ENCODE measurements at regions not wholly inside any gene's neighbourhood (a gene's known extent, or its start where the extent isn't known, plus 50 kb on each side); places are given as distances from the start of the nearest gene placed in this dataset.

DNA sequence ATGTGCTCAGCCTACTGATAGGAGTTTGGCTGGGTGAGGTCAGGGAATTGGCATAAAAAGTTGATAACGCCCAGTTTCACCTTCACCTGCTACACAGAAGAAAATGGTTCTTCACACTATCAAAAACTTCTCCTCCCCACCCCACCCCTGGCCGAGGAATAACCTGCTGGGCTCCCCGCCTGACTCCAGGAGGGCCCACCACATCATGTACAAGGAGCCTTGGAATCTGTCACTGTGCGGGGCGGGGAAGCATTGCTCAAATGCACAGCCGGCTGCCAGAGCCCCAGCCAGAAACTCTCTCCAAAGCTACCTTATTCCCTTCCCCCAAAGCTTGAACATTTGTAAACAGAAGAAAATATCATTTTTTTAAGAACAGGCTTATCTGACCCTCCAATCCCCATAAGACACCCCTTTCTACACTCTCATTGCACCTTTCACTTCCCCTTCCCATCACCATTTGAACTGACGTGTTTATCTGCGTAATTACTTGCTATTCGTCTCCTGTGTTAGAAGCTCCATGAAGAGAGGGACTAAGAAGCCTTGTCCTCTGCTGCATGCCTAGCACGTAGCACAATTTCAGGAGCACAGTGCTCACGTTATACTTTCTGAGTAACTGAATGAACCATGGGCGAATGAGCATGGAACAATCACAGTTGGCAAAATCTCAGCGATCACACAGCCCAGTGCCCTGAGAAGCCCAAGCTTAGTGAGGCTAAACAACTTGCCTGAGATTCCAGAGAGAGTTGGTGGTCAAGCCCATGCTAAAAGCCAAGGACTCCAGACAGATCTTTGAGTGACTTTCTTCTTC is 82.9 kb downstream of the HES1 start:
- no peak for DNase-seq (ENCODE audit: low read depth)

DNA sequence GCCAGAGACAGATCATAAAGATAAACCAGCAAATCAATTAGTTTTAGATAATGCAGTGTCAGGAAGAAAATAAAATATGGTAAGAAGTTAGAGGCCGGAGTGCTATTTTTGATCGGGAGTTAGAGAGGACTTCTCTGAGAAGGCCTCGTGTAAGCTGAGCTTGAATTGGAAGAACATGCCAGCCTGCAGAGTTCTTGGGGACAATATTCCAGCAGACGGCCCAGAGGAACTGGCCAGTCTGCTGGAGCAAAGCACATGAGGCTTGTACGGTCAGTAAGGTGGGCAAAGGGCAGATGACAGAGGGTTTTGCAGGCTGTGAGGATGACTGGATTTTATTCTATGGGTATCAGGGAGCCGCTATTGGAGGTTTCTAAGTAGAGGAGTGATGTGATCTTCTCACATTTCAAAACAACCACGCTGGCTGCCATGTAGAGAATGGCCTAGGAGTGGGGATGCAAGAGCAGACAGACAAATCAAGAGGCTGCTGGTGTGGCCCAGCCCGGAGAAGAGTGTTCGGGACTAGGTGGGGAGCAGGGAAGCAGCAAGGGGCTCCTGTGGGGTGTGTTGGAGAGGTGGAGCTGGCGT is 84.0 kb downstream of the HES1 start:
- DNase-seq (ENCODE audit: low read depth) = no peak

- DNase-seq (ENCODE audit: low read depth) = no peak
Observed at GRCh38 chr3:194220901-194221326, 85.0 kb downstream of the HES1 start.

GRCh38 chr3:194221336-194221735 is 85.4 kb downstream of the HES1 start:
- DNase-seq (ENCODE audit: low read depth) = no peak

GRCh38 chr3:194223951-194224350 is 88.0 kb downstream of the HES1 start:
- no peak for DNase-seq (ENCODE audit: low read depth)

GRCh38 chr3:194224471-194225417 is 88.8 kb downstream of the HES1 start:
- DNase-seq (ENCODE audit: low read depth) = no peak

DNA sequence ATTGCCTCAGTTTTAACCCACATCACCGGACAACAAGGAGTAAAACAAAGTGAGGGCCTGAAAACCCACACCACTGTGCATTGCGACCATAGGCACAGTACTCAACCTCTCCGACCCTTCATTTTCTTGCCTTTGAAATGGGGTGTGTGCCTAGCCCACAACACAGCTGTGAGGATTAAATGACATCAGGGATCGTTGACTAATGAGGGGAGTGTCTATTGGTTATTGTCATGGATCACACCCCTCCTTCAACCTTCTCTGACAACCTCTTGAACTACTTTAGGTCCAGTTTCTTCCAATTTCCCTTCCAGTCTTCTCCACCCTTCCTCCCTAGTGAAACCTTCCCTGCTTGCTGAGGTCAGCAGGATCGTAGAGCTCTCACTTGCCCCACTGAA is 89.5 kb downstream of the HES1 start:
- no peak for DNase-seq (ENCODE audit: low read depth)

- no peak for DNase-seq (ENCODE audit: low read depth)
Observed at GRCh38 chr3:194225988-194226663, 90.2 kb downstream of the HES1 start.

DNA sequence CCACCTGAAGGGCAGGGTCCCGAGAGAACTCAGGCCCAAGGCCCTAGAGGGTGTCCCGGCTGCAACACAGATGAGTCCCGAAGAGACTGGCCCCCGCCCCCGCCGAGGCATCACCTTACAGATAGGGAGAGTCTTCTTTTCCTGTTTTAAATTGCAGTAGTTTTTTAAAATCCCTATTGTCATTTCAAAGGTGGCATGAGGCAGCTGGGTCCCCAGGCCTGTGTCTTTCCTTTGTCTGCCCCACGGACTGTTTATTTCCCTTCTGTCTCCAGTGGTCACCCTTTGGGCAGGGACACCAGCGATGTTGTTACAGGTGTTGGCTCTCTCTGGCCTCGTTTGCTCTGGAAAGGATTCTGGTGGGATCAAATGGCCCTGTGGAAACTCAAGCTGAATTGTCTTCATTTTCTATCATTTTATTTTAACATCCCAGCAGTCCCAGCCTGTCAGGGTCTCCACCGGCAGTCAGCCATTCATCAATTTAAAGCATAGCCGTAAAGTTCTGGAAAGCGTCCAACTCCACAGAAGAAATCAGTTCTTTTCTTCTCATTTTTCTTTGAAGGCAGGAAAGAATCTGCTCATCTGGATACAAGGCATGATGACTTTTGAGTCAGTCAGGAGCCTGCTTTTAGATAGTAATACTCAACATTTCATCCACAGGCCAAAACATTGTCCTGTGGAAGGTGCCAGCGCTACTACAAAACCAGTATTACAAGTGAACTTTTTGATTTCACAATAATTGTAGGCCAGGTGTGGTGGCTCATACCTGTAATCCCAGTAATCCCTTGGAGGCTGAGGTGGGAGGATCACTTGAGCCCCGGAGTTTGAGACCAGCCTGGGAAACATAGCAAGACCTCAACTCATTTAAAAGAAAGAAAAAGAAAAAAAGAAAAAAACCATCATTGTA is 96.2 kb downstream of the HES1 start:
- no peak for DNase-seq (ENCODE audit: low read depth)

DNA sequence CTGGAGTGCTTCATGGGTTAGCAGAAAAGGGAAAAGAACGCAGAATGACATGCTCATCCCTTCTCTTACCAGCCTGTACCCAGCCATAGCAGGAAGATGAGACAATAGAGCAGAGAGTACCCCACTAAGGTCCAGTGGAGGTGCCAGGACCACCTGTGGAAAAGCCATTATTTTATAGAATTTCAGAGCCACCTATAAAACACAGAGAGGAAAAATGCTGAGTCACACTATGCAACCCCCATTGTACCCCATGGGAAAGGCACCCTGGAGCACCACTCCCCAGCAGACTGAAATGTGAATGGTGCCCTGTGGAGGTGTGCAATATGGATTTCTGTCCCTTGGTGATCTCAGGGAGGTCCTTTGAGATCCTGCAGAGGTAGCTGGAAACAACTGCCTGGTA is 97.2 kb downstream of the HES1 start:
- no peak for DNase-seq (ENCODE audit: low read depth)

DNA sequence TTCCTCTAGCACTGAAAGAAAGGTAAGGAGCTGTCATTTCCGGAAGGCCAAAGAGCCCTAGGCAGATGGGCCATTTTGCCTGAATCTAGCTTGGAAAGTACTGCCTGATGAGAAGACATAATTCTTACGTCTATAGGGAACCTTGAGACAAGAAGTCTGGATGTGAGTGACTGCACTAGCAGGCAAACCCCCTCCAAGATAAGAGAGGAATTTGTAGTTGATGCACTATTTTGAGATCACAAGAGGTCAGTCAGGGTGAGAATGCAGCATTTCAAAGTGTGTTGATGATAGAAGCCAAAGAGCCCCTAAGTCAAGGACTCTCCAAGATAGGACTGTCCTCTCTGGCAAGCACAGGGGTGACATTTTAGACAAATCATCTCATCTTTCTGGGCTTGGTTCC is 99.2 kb downstream of the HES1 start:
- DNase-seq (ENCODE audit: low read depth) = no peak

GRCh38 chr3:194237110-194237509 is 101.2 kb downstream of the HES1 start:
- no peak for DNase-seq (ENCODE audit: low read depth)

DNA sequence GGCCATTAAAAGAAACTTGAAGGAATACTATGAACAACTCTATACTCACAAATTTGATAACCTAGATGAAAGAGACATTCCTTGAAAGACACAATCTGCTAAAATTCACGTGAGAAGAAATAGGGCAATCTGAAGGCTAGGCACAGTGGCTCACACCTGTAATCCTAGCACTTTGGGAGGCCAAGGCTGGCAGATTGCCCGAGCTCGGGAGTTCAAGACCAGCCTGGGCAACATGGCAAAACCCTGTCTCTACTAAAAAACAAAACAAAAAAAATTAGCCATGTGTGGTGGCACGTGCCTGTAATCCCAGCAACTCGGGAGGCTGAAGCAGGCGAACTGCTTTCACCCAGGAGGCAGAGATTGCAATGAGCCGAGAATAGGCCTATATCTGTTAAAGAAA is 104.8 kb downstream of the HES1 start:
- DNase-seq (ENCODE audit: low read depth) = no peak

DNA sequence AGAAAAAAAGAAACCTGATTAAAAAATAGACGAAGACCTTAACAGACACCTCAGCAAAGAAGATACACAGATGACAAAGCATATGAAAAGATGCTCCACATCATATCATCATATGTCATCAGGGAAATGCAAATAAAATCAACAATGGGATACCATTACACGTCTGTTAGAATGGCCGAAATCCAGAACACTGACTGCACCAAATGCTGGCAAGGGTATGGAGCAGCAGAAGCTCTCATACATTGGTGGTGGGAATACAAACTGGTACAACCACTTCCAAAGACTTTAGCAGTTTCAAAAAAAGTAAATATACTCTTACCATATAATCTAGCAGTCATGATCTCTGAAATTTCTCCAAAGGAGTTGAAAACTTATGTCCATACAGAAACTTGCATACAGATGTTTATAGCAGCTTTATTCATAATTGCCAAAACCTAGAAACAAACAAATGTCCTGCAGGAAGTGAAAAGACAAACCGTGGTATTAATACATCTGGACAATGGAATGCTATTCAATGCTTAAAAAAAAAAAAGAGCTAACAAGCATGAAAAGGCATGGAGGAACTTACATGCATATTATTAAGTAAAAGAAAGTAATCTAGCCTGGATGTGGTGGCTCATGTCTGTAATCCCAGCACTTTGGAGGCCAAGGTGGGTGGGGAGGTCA is 107.4 kb downstream of the HES1 start:
- DNase-seq (ENCODE audit: low read depth) = no peak

DNA sequence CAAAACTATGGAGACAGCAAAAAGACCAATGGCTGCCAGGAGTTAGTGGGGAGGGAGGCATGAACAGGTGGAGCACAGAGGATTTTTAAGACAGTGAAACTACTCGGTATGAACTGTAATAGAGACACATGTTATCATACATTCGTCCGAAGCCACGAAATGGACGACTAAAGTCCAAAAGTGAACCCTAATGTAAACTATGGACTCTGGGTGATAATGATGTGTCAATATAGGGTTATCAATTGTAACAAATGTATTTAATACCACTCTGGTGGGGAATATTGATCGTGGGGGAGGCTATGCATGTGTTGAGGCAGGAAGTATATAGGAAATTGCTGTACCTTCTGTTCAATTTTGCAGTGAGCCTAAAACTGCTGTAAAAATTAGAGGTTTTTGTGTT is 107.0 kb downstream of the CPN2 start:
- no peak for DNase-seq (ENCODE audit: low read depth)

DNA sequence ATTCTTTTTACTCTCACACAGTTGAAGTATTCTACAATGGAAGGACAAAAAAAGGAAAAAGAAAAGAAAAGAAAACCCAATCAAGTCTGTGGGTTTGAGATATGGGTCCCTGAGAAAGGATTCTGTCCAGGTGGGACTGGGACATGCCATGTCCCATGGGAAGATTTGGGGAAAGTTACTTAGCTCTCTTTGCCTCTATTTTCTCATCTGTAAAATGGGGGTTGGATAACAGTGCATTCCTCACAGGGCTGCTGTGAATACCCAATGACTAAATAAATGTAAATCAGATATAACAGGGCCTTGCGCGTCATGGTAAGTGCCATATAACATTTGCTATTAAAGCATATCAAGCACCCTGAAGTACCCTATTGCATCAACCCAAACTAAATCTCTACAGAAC is 105.7 kb downstream of the CPN2 start:
- no peak for DNase-seq (ENCODE audit: low read depth)

GRCh38 chr3:194245975-194246561 is 105.1 kb downstream of the CPN2 start:
- DNase-seq (ENCODE audit: low read depth) = no peak

- DNase-seq (ENCODE audit: low read depth) = no peak
Observed at GRCh38 chr3:194246709-194247349, 104.3 kb downstream of the CPN2 start.

- no peak for DNase-seq (ENCODE audit: low read depth)
Observed at GRCh38 chr3:194247350-194247740, 103.8 kb downstream of the CPN2 start.

All from stimulated activated CD8-positive, alpha-beta memory T cell treated with anti-CD3 and anti-CD28 coated beads, Interleukin-7, amount 100 ng/mL, for 24 hours (primary cell).